SJCRH30 (cell line): ENCODE measurements at regions not wholly inside any gene's neighbourhood (a gene's known extent, or its start where the extent isn't known, plus 50 kb on each side); places are given as distances from the start of the nearest gene placed in this dataset.

ENCODE experiments used
- DNase-seq, 2 experiments: peaks; one replicate each; pipeline ENCODE4 v3.0.0-alpha.2; 2015 to 2020
- H3K27ac ChIP-seq: fragments of 250-450 bp; sonication (Bioruptor Pico); 2 replicates; pipeline ENCODE4 v1.5.1; 2020; ENCODE audit warnings: mild to moderate bottlenecking, moderate library complexity
- H3K27me3 ChIP-seq: fragments of 250-450 bp; sonication (Bioruptor Pico); 2 replicates; pipeline ENCODE4 v1.5.1; 2020; ENCODE audit warnings: mild to moderate bottlenecking, moderate library complexity
- H3K36me3 ChIP-seq: fragments of 250-450 bp; sonication (Bioruptor Pico); 2 replicates; pipeline ENCODE4 v1.5.1; 2020; ENCODE audit warnings: mild to moderate bottlenecking, moderate library complexity
- H3K4me1 ChIP-seq: fragments of 250-450 bp; sonication (Bioruptor Pico); 2 replicates; pipeline ENCODE4 v1.5.1; 2020; ENCODE audit warnings: mild to moderate bottlenecking, moderate library complexity
- H3K4me3 ChIP-seq: fragments of 250-450 bp; sonication (Bioruptor Pico); 2 replicates; pipeline ENCODE4 v1.5.1; 2020; ENCODE audit warnings: mild to moderate bottlenecking, moderate library complexity
- H3K9me3 ChIP-seq: fragments of 250-450 bp; sonication (Bioruptor Pico); replicated peaks from 2 replicates; pipeline ENCODE4 v1.5.1; 2020; ENCODE audit warnings: mild to moderate bottlenecking, moderate library complexity

GRCh38 chr7:46479680-46480079 is 558.6 kb upstream of the IGFBP3 start:
- Histone ChIP-seq H3K36me3 (no peaks in the 10 kb centered on the region), H3K9me3 (peaks cover 4% of the 10 kb centered on the region; the same call in 1 of the 2 replicates), H3K27ac (no peak overlapping the region), H3K27me3 (no peaks in the 10 kb centered on the region), H3K4me1 (no peaks in the 10 kb centered on the region), H3K4me3 (no peak overlapping the region)
- no peak for DNase-seq

GRCh38 chr7:46478046-46478445 is 557.0 kb upstream of the IGFBP3 start:
- Histone ChIP-seq H3K27ac (no peak overlapping the region), H3K36me3 (no peaks in the 10 kb centered on the region), H3K9me3 (peaks cover 7% of the 10 kb centered on the region; the same call in 1 of the 2 replicates), H3K27me3 (no peaks in the 10 kb centered on the region), H3K4me1 (no peaks in the 10 kb centered on the region), H3K4me3 (no peak overlapping the region)
- DNase-seq, result no peak

GRCh38 chr7:46468753-46469356 is 547.8 kb upstream of the IGFBP3 start:
- H3K27me3 ChIP-seq, result no peaks in the 10 kb centered on the region
- no peaks in the 10 kb centered on the region for H3K36me3 ChIP-seq
- DNase-seq, result peak; percentile 27 to 35
- no peak overlapping the region for H3K27ac ChIP-seq
- H3K4me1 ChIP-seq, result no peaks in the 10 kb centered on the region
- H3K9me3 ChIP-seq, result peaks cover 11% of the 10 kb centered on the region
- no peak overlapping the region for H3K4me3 ChIP-seq

- H3K27me3 ChIP-seq, result no peaks in the 10 kb centered on the region
- H3K36me3 ChIP-seq, result no peaks in the 10 kb centered on the region
- H3K27ac ChIP-seq, result no peak overlapping the region
- H3K4me1 ChIP-seq, result peaks cover 13% of the 10 kb centered on the region; the same call in 1 of the 2 replicates
- DNase-seq, result no peak
- no peak overlapping the region for H3K4me3 ChIP-seq
- 0 out of 2 replicates have a peak, but pooled peaks cover 3% of the 10 kb centered on the region for H3K9me3 ChIP-seq
Observed at GRCh38 chr7:46463170-46463569, 542.1 kb upstream of the IGFBP3 start.

- H3K27me3 ChIP-seq, result no peaks in the 10 kb centered on the region
- no peak for DNase-seq
Observed at GRCh38 chr7:46461334-46461777, 540.3 kb upstream of the IGFBP3 start.

GRCh38 chr7:46459942-46460341 is 538.9 kb upstream of the IGFBP3 start:
- no peaks in the 10 kb centered on the region for H3K36me3 ChIP-seq
- no peak overlapping the region for H3K4me3 ChIP-seq
- DNase-seq, result no peak
- H3K27ac ChIP-seq, result no peak overlapping the region
- peaks cover 17% of the 10 kb centered on the region for H3K4me1 ChIP-seq
- no peaks in the 10 kb centered on the region for H3K27me3 ChIP-seq
- H3K9me3 ChIP-seq, result 0 out of 2 replicates have a peak, but pooled peaks cover 3% of the 10 kb centered on the region

More at GRCh38 chr7:46461334-46461777, 540.3 kb upstream of the IGFBP3 start:
- H3K27ac ChIP-seq, result no peak overlapping the region
- no peak overlapping the region for H3K4me3 ChIP-seq
- H3K4me1 ChIP-seq, result peaks cover 17% of the 10 kb centered on the region
- H3K9me3 ChIP-seq, result 0 out of 2 replicates have a peak, but pooled peaks cover 3% of the 10 kb centered on the region
- H3K36me3 ChIP-seq, result no peaks in the 10 kb centered on the region

- 0 out of 2 replicates have a peak, but pooled peaks cover 3% of the 10 kb centered on the region for H3K9me3 ChIP-seq
- H3K27ac ChIP-seq, result no peak overlapping the region
- H3K27me3 ChIP-seq, result no peaks in the 10 kb centered on the region
- H3K4me1 ChIP-seq, result peaks cover 17% of the 10 kb centered on the region
- no peak overlapping the region for H3K4me3 ChIP-seq
- no peaks in the 10 kb centered on the region for H3K36me3 ChIP-seq
- DNase-seq, result no peak
Observed at GRCh38 chr7:46454816-46455215, 533.7 kb upstream of the IGFBP3 start.

- Histone ChIP-seq H3K27ac (no peak overlapping the region), H3K9me3 (no peaks in the 10 kb centered on the region), H3K4me3 (no peak overlapping the region), H3K27me3 (no peaks in the 10 kb centered on the region), H3K36me3 (no peaks in the 10 kb centered on the region), H3K4me1 (peaks cover 3% of the 10 kb centered on the region)
- no peak for DNase-seq
Observed at GRCh38 chr7:46452561-46453135, 531.6 kb upstream of the IGFBP3 start.

- DNase-seq, result no peak
- Histone ChIP-seq H3K27ac (no peak overlapping the region), H3K27me3 (no peaks in the 10 kb centered on the region), H3K4me3 (no peak overlapping the region), H3K4me1 (peaks cover under 1% of the 10 kb centered on the region), H3K36me3 (no peaks in the 10 kb centered on the region), H3K9me3 (no peaks in the 10 kb centered on the region)
Observed at GRCh38 chr7:46451846-46452245, 530.8 kb upstream of the IGFBP3 start.

GRCh38 chr7:46450886-46451285 is 529.8 kb upstream of the IGFBP3 start:
- Histone ChIP-seq H3K4me1 (no peaks in the 10 kb centered on the region), H3K27ac (no peak overlapping the region), H3K4me3 (no peak overlapping the region), H3K27me3 (no peaks in the 10 kb centered on the region), H3K9me3 (no peaks in the 10 kb centered on the region), H3K36me3 (no peaks in the 10 kb centered on the region)
- no peak for DNase-seq

GRCh38 chr7:46450425-46450824 is 529.4 kb upstream of the IGFBP3 start:
- Histone ChIP-seq H3K27me3 (no peaks in the 10 kb centered on the region), H3K4me1 (no peaks in the 10 kb centered on the region), H3K9me3 (no peaks in the 10 kb centered on the region), H3K36me3 (no peaks in the 10 kb centered on the region), H3K4me3 (no peak overlapping the region), H3K27ac (no peak overlapping the region)
- DNase-seq, result no peak

- no peaks in the 10 kb centered on the region for H3K9me3 ChIP-seq
- DNase-seq, result no peak
- H3K36me3 ChIP-seq, result no peaks in the 10 kb centered on the region
- no peaks in the 10 kb centered on the region for H3K27me3 ChIP-seq
- H3K4me1 ChIP-seq, result no peaks in the 10 kb centered on the region
- H3K4me3 ChIP-seq, result no peak overlapping the region
- no peak overlapping the region for H3K27ac ChIP-seq
Observed at GRCh38 chr7:46449743-46450142, 528.7 kb upstream of the IGFBP3 start.

GRCh38 chr7:46448478-46448877 is 527.4 kb upstream of the IGFBP3 start:
- H3K9me3 ChIP-seq, result no peaks in the 10 kb centered on the region
- no peak overlapping the region for H3K4me3 ChIP-seq
- H3K36me3 ChIP-seq, result no peaks in the 10 kb centered on the region
- DNase-seq, result no peak
- no peaks in the 10 kb centered on the region for H3K4me1 ChIP-seq
- H3K27ac ChIP-seq, result no peak overlapping the region
- no peaks in the 10 kb centered on the region for H3K27me3 ChIP-seq

- Histone ChIP-seq H3K4me1 (no peaks in the 10 kb centered on the region), H3K36me3 (no peaks in the 10 kb centered on the region), H3K9me3 (no peaks in the 10 kb centered on the region), H3K27ac (no peak overlapping the region), H3K27me3 (no peaks in the 10 kb centered on the region), H3K4me3 (no peak overlapping the region)
- DNase-seq, result no peak
Observed at GRCh38 chr7:46446151-46446550, 525.1 kb upstream of the IGFBP3 start.

GRCh38 chr7:46444256-46444655 is 523.2 kb upstream of the IGFBP3 start:
- no peaks in the 10 kb centered on the region for H3K27me3 ChIP-seq
- no peak for DNase-seq

GRCh38 chr7:46440186-46440585 is 519.1 kb upstream of the IGFBP3 start:
- no peak for DNase-seq
- H3K27me3 ChIP-seq, result no peaks in the 10 kb centered on the region
- H3K9me3 ChIP-seq, result 0 out of 2 replicates have a peak, but pooled peaks cover 2% of the 10 kb centered on the region

More at GRCh38 chr7:46444256-46444655, 523.2 kb upstream of the IGFBP3 start:
- Histone ChIP-seq H3K4me3 (no peak overlapping the region), H3K4me1 (no peaks in the 10 kb centered on the region), H3K9me3 (no peaks in the 10 kb centered on the region), H3K36me3 (no peaks in the 10 kb centered on the region), H3K27ac (no peak overlapping the region)

More at GRCh38 chr7:46440186-46440585, 519.1 kb upstream of the IGFBP3 start:
- Histone ChIP-seq H3K36me3 (no peaks in the 10 kb centered on the region), H3K4me1 (no peaks in the 10 kb centered on the region), H3K4me3 (no peak overlapping the region), H3K27ac (no peak overlapping the region)
